ENCODE measurements at regions not wholly inside any gene's neighbourhood (a gene's known extent, or its start where the extent isn't known, plus 50 kb on each side); places are given as distances from the start of the nearest gene placed in this dataset.
"Not testable (repeated sequence)": the region's sequence is repeated elsewhere in the genome, so short reads cannot be mapped to it uniquely, and the experiment has no call there.

DNA sequence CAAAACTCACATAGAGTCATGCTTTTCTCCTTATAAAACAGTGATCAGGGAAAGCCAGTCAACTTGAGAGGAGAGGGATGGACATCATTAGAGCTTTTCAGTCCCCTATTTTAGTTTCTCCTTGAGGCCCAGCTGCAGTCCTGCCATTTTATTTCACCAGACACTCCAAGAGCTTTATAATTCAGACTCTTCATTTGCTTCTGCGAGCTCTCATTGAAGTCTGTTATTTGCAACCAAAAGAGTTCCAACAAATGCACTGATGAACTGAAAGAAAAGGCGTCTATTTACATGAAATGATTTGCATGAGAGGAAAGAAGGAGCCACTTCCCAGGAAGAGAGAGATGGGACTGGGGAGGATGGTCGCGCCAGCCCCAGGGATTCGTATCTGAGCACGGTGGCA lies 86.8 kb downstream of the NDUFA12 start:
- no peaks in the 10 kb centered on the region for H3K4me1 ChIP-seq (ENCODE audit: control insufficient read depth in 2 of 2, insufficient read depth in 2 of 2, low read length in 2 of 2)
- no peak overlapping the region for H3K9ac ChIP-seq (ENCODE audit: low read depth in 1 of 2, low read length in 2 of 2)
- H3K27ac ChIP-seq (ENCODE audit: low read depth in 2 of 2, low read length in 2 of 2): no peak overlapping the region
- no peaks in the 10 kb centered on the region for H3K36me3 ChIP-seq (ENCODE audit: control insufficient read depth in 2 of 2, insufficient read depth in 2 of 2, low read length in 2 of 2)
- H3K4me3 ChIP-seq (ENCODE audit: low read length in 2 of 2): no peak overlapping the region
- no peaks in the 10 kb centered on the region for H3K27me3 ChIP-seq (ENCODE audit: control insufficient read depth in 2 of 2, insufficient read depth in 2 of 2, low read length in 2 of 2)
- H3K9me3 ChIP-seq (ENCODE audit: control insufficient read depth in 2 of 2, low read length in 2 of 2): no peaks in the 10 kb centered on the region

DNA sequence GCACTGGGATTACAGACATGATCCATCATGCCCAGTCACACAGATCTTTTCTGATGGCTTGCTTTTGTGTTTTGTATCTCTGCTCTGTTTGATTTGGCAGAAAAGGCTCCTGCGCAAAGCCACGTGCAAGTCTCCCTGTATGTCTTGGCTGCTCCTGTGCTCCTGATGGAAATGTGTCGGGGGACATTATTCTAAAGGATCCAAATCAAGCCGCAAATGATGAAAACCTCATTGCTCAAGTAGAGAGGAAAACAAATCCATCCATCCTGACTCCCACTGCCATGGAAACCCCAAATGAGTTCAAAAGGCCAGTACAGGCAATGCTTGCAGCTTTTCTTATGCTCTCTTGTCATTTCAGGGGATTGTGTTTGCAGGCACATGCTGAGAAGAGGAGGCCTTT lies 93.8 kb downstream of the NDUFA12 start:
- no peaks in the 10 kb centered on the region for H3K36me3 ChIP-seq (ENCODE audit: control insufficient read depth in 2 of 2, insufficient read depth in 2 of 2, low read length in 2 of 2)
- no peaks in the 10 kb centered on the region for H3K9me3 ChIP-seq (ENCODE audit: control insufficient read depth in 2 of 2, low read length in 2 of 2)
- H3K27ac ChIP-seq (ENCODE audit: low read depth in 2 of 2, low read length in 2 of 2): no peak overlapping the region
- H3K27me3 ChIP-seq (ENCODE audit: control insufficient read depth in 2 of 2, insufficient read depth in 2 of 2, low read length in 2 of 2): no peaks in the 10 kb centered on the region
- H3K9ac ChIP-seq (ENCODE audit: low read depth in 1 of 2, low read length in 2 of 2): no peak overlapping the region
- no peaks in the 10 kb centered on the region for H3K4me1 ChIP-seq (ENCODE audit: control insufficient read depth in 2 of 2, insufficient read depth in 2 of 2, low read length in 2 of 2)
- H3K4me3 ChIP-seq (ENCODE audit: low read length in 2 of 2): no peak overlapping the region

DNA sequence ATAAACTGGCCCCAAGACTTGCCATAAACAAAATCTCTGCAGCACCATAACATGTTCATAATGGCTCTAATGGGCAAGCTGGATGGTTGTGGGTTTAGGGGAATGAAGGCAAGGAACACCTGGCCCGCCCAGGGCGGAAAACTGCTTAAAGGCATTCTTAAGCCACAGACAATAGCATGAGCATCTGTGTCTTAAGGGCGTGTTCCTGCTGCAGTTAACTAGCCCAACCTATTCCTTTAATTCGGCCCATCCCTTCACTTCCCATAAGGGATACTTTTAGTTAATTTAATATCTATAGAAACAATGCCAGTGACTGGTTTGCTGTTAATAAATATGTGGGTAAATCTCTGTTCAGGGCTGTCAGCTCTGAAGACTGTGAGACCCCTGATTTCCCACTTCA lies 97.7 kb downstream of the NDUFA12 start:
- H3K4me1 ChIP-seq (ENCODE audit: control insufficient read depth in 2 of 2, insufficient read depth in 2 of 2, low read length in 2 of 2): not testable (repeated sequence)

GRCh38 chr12:94900496-94900895 lies 103.0 kb downstream of the NDUFA12 start:
- H3K27me3 ChIP-seq (ENCODE audit: control insufficient read depth in 2 of 2, insufficient read depth in 2 of 2, low read length in 2 of 2): no peaks in the 10 kb centered on the region
- no peak overlapping the region for H3K4me3 ChIP-seq (ENCODE audit: low read length in 2 of 2)
- no peak overlapping the region for H3K27ac ChIP-seq (ENCODE audit: low read depth in 2 of 2, low read length in 2 of 2)
- no peaks in the 10 kb centered on the region for H3K36me3 ChIP-seq (ENCODE audit: control insufficient read depth in 2 of 2, insufficient read depth in 2 of 2, low read length in 2 of 2)
- H3K9ac ChIP-seq (ENCODE audit: low read depth in 1 of 2, low read length in 2 of 2): no peak overlapping the region
- H3K9me3 ChIP-seq (ENCODE audit: control insufficient read depth in 2 of 2, low read length in 2 of 2): no peaks in the 10 kb centered on the region
- H3K4me1 ChIP-seq (ENCODE audit: control insufficient read depth in 2 of 2, insufficient read depth in 2 of 2, low read length in 2 of 2): no peaks in the 10 kb centered on the region

More for the DNA sequence above, 97.7 kb downstream of the NDUFA12 start:
- H3K27me3 ChIP-seq (ENCODE audit: control insufficient read depth in 2 of 2, insufficient read depth in 2 of 2, low read length in 2 of 2); H3K27ac ChIP-seq (ENCODE audit: low read depth in 2 of 2, low read length in 2 of 2); H3K9me3 ChIP-seq (ENCODE audit: control insufficient read depth in 2 of 2, low read length in 2 of 2); H3K9ac ChIP-seq (ENCODE audit: low read depth in 1 of 2, low read length in 2 of 2); H3K4me3 ChIP-seq (ENCODE audit: low read length in 2 of 2); H3K36me3 ChIP-seq (ENCODE audit: control insufficient read depth in 2 of 2, insufficient read depth in 2 of 2, low read length in 2 of 2): not testable (repeated sequence)

DNA sequence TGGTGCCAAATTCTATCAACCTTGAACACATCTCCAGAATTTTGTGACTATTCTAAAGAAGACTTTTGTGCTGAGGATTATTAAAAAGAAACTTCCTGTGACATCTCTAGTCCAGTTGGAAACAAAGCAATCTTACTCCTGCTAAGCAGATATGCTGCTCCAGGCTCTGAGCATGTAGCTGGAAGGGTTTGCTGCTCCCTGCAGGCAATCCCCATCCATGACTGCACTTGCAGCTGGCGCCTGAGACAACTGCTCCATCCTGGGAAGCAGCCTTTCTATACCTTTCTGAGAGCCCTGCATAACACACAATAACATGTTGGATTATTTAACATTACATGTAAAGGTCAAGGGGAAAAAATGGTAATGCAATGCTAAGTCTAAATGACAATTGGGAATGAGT lies 105.1 kb downstream of the NDUFA12 start:
- Histone ChIP-seq H3K27me3 (ENCODE audit: control insufficient read depth in 2 of 2, insufficient read depth in 2 of 2, low read length in 2 of 2) (no peaks in the 10 kb centered on the region), H3K9me3 (ENCODE audit: control insufficient read depth in 2 of 2, low read length in 2 of 2) (no peaks in the 10 kb centered on the region), H3K9ac (ENCODE audit: low read depth in 1 of 2, low read length in 2 of 2) (no peak overlapping the region), H3K4me3 (ENCODE audit: low read length in 2 of 2) (no peak overlapping the region), H3K27ac (ENCODE audit: low read depth in 2 of 2, low read length in 2 of 2) (no peak overlapping the region), H3K36me3 (ENCODE audit: control insufficient read depth in 2 of 2, insufficient read depth in 2 of 2, low read length in 2 of 2) (no peaks in the 10 kb centered on the region), H3K4me1 (ENCODE audit: control insufficient read depth in 2 of 2, insufficient read depth in 2 of 2, low read length in 2 of 2) (no peaks in the 10 kb centered on the region)

GRCh38 chr12:94892544-94893267 lies 110.8 kb downstream of the NDUFA12 start:
- no peaks in the 10 kb centered on the region for H3K27me3 ChIP-seq (ENCODE audit: control insufficient read depth in 2 of 2, insufficient read depth in 2 of 2, low read length in 2 of 2)

DNA sequence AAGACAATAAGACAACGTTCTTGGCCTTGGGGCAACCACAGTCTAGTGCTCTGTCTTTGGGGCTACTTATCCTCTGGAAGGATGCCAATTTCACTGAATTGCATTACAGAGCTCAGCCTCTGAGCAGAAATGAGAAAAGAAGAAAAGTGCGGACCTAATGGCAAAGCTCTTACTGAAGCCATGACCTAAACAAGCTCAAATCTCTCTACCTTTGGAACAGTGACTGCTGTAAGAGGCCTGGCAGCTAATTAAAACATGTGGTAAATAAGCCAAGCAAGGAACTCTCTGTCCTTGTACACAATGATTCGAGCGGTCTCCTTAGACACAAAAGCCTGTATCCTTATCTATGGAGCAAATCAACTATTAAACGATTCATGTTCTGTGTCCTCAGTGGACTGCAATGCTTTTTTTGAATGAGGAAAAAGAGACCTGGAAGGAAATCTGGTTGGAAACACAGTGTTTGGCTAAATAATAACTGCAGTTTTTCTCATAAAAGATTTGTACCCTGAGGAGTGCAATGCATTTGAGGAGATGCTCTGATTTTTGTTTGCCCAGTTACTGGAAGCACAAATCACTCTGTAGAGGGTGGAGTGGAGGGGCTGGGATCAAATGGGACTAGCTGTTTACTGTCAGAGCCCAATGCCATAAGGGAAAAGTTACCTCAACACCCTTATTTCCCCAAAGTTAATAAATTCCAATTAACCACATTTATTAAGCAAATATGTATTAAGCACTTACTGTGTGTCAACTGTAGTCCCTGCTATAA lies 113.9 kb downstream of the NDUFA12 start:
- Histone ChIP-seq H3K9ac (ENCODE audit: low read depth in 1 of 2, low read length in 2 of 2) (no peak overlapping the region), H3K4me1 (ENCODE audit: control insufficient read depth in 2 of 2, insufficient read depth in 2 of 2, low read length in 2 of 2) (no peaks in the 10 kb centered on the region), H3K4me3 (ENCODE audit: low read length in 2 of 2) (no peak overlapping the region), H3K27ac (ENCODE audit: low read depth in 2 of 2, low read length in 2 of 2) (no peak overlapping the region), H3K36me3 (ENCODE audit: control insufficient read depth in 2 of 2, insufficient read depth in 2 of 2, low read length in 2 of 2) (no peaks in the 10 kb centered on the region), H3K27me3 (ENCODE audit: control insufficient read depth in 2 of 2, insufficient read depth in 2 of 2, low read length in 2 of 2) (no peaks in the 10 kb centered on the region), H3K9me3 (ENCODE audit: control insufficient read depth in 2 of 2, low read length in 2 of 2) (no peaks in the 10 kb centered on the region)

More at GRCh38 chr12:94892544-94893267, 110.8 kb downstream of the NDUFA12 start:
- H3K9ac ChIP-seq (ENCODE audit: low read depth in 1 of 2, low read length in 2 of 2): no peak overlapping the region
- no peaks in the 10 kb centered on the region for H3K9me3 ChIP-seq (ENCODE audit: control insufficient read depth in 2 of 2, low read length in 2 of 2)
- no peak overlapping the region for H3K4me3 ChIP-seq (ENCODE audit: low read length in 2 of 2)
- H3K36me3 ChIP-seq (ENCODE audit: control insufficient read depth in 2 of 2, insufficient read depth in 2 of 2, low read length in 2 of 2): no peaks in the 10 kb centered on the region
- no peak overlapping the region for H3K27ac ChIP-seq (ENCODE audit: low read depth in 2 of 2, low read length in 2 of 2)
- H3K4me1 ChIP-seq (ENCODE audit: control insufficient read depth in 2 of 2, insufficient read depth in 2 of 2, low read length in 2 of 2): no peaks in the 10 kb centered on the region

DNA sequence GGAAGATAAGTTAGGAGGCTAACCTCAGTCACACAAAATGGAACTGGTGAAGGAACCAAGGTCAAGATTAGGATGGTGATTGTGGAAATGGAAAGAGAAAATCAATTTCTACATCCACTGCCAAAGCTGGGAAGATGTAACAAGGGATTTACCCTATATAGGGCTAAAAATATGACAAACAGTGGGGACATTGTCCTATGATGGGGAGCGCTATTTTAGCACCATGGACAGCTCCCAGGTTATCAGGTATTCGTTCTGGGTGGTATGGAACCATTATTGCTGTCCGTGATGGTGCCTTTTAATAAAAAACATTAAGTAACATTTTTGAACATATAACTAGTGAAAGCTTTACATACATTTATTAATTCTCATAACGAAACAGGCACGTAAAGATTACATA lies 124.0 kb downstream of the NDUFA12 start:
- Histone ChIP-seq H3K9me3 (ENCODE audit: control insufficient read depth in 2 of 2, low read length in 2 of 2) (no peaks in the 10 kb centered on the region), H3K9ac (ENCODE audit: low read depth in 1 of 2, low read length in 2 of 2) (no peak overlapping the region), H3K4me3 (ENCODE audit: low read length in 2 of 2) (no peak overlapping the region), H3K27ac (ENCODE audit: low read depth in 2 of 2, low read length in 2 of 2) (no peak overlapping the region), H3K36me3 (ENCODE audit: control insufficient read depth in 2 of 2, insufficient read depth in 2 of 2, low read length in 2 of 2) (no peaks in the 10 kb centered on the region), H3K4me1 (ENCODE audit: control insufficient read depth in 2 of 2, insufficient read depth in 2 of 2, low read length in 2 of 2) (peaks cover 0 to 1% of the 10 kb centered on the region in 2 donors), H3K27me3 (ENCODE audit: control insufficient read depth in 2 of 2, insufficient read depth in 2 of 2, low read length in 2 of 2) (peaks cover 9 to 12% of the 10 kb centered on the region in 2 donors)

- H3K36me3 ChIP-seq (ENCODE audit: control insufficient read depth in 2 of 2, insufficient read depth in 2 of 2, low read length in 2 of 2): no peaks in the 10 kb centered on the region
- H3K9me3 ChIP-seq (ENCODE audit: control insufficient read depth in 2 of 2, low read length in 2 of 2): no peaks in the 10 kb centered on the region
- H3K27ac ChIP-seq (ENCODE audit: low read depth in 2 of 2, low read length in 2 of 2): no peak overlapping the region
- H3K27me3 ChIP-seq (ENCODE audit: control insufficient read depth in 2 of 2, insufficient read depth in 2 of 2, low read length in 2 of 2): peaks cover 30 to 45% of the 10 kb centered on the region in 2 donors
- no peak overlapping the region for H3K4me3 ChIP-seq (ENCODE audit: low read length in 2 of 2)
- H3K4me1 ChIP-seq (ENCODE audit: control insufficient read depth in 2 of 2, insufficient read depth in 2 of 2, low read length in 2 of 2): peaks cover 2 to 4% of the 10 kb centered on the region in 2 donors
- no peak overlapping the region for H3K9ac ChIP-seq (ENCODE audit: low read depth in 1 of 2, low read length in 2 of 2)
Observed at GRCh38 chr12:94875525-94875924, 128.0 kb downstream of the NDUFA12 start.

- Histone ChIP-seq H3K36me3 (ENCODE audit: control insufficient read depth in 2 of 2, insufficient read depth in 2 of 2, low read length in 2 of 2) (no peaks in the 10 kb centered on the region), H3K27ac (ENCODE audit: low read depth in 2 of 2, low read length in 2 of 2) (no peak overlapping the region), H3K9ac (ENCODE audit: low read depth in 1 of 2, low read length in 2 of 2) (no peak overlapping the region), H3K9me3 (ENCODE audit: control insufficient read depth in 2 of 2, low read length in 2 of 2) (no peaks in the 10 kb centered on the region), H3K4me3 (ENCODE audit: low read length in 2 of 2) (peak overlapping the region in 1 of 2 donors; percentile 26), H3K4me1 (ENCODE audit: control insufficient read depth in 2 of 2, insufficient read depth in 2 of 2, low read length in 2 of 2) (peaks cover 2 to 4% of the 10 kb centered on the region in 2 donors), H3K27me3 (ENCODE audit: control insufficient read depth in 2 of 2, insufficient read depth in 2 of 2, low read length in 2 of 2) (peaks cover 30 to 45% of the 10 kb centered on the region in 2 donors)
Observed at GRCh38 chr12:94874518-94875302, 128.8 kb downstream of the NDUFA12 start.
